ENCODE measurements at regions not wholly inside any gene's neighbourhood (a gene's known extent, or its start where the extent isn't known, plus 50 kb on each side); places are given as distances from the start of the nearest gene placed in this dataset.

GRCh38 chr16:5416013-5416412 is 318.4 kb upstream of the EEF2KMT start:
- intact Hi-C loops (cut with micrococcal nuclease) = no loop called here
- Histone ChIP-seq H3K4me3 (ENCODE audit: low read length) (no peak overlapping the region), H3K9me2 (replicated peaks; ENCODE audit: low read length) (no peaks in the 10 kb centered on the region), H3K36me3 (ENCODE audit: low read depth, low read length) (no peaks in the 10 kb centered on the region), H2AFZ (ENCODE audit: low read length) (no peak overlapping the region), H3F3A (ENCODE audit: low read length, unreplicated experiment) (no peaks in the 10 kb centered on the region), H3K27ac (ENCODE audit: low read length) (no peak overlapping the region), H3K27me3 (ENCODE audit: low read length) (no peaks in the 10 kb centered on the region), H4K20me1 (ENCODE audit: low read length) (no peaks in the 10 kb centered on the region), H3K79me2 (ENCODE audit: low read length) (no peaks in the 10 kb centered on the region), H3K9me3 (ENCODE audit: low read length) (no peaks in the 10 kb centered on the region), H3K4me2 (ENCODE audit: low read length) (no peak overlapping the region), H3K9ac (ENCODE audit: low read length) (no peak overlapping the region), H3K4me1 (ENCODE audit: insufficient read depth, low read length) (no peaks in the 10 kb centered on the region)
- POLR2A ChIA-PET (ENCODE audit: unreplicated experiment) = no interaction called here
- DNase-seq = no peak
- no TSS peak for BruUV-seq (replicated peaks)
- ATAC-seq = no peak
- TF ChIP-seq CTCF (conservative IDR thresholded peaks at IDR 0.05; ENCODE audit: low read depth, low read length) (no peak), EZH2 (IDR thresholded peaks at IDR 0.05; ENCODE audit: low read length, unreplicated experiment) (no peak), EZH2phosphoT487 (IDR thresholded peaks at IDR 0.05; ENCODE audit: borderline replicate concordance, low read length) (no peak)
- CTCF ChIA-PET = no interaction called here

- Histone ChIP-seq H3F3A (ENCODE audit: low read length, unreplicated experiment) (no peaks in the 10 kb centered on the region), H3K9me2 (replicated peaks; ENCODE audit: low read length) (no peaks in the 10 kb centered on the region), H3K79me2 (ENCODE audit: low read length) (no peaks in the 10 kb centered on the region), H3K9me3 (ENCODE audit: low read length) (no peaks in the 10 kb centered on the region), H2AFZ (ENCODE audit: low read length) (no peak overlapping the region), H3K4me3 (ENCODE audit: low read length) (no peak overlapping the region), H3K4me2 (ENCODE audit: low read length) (no peak overlapping the region), H3K9ac (ENCODE audit: low read length) (no peak overlapping the region), H3K4me1 (ENCODE audit: insufficient read depth, low read length) (no peaks in the 10 kb centered on the region), H3K27ac (ENCODE audit: low read length) (no peak overlapping the region), H4K20me1 (ENCODE audit: low read length) (no peaks in the 10 kb centered on the region), H3K36me3 (ENCODE audit: low read depth, low read length) (no peaks in the 10 kb centered on the region), H3K27me3 (ENCODE audit: low read length) (no peaks in the 10 kb centered on the region)
- ATAC-seq (no peak), DNase-seq (no peak)
- ChIA-PET POLR2A (ENCODE audit: unreplicated experiment) (no interaction called here), CTCF (no interaction called here)
- BruUV-seq (replicated peaks) = no TSS peak
- intact Hi-C loops (cut with micrococcal nuclease) = no loop called here
- TF ChIP-seq EZH2phosphoT487 (IDR thresholded peaks at IDR 0.05; ENCODE audit: borderline replicate concordance, low read length) = no peak
- no peak for TF ChIP-seq CTCF (conservative IDR thresholded peaks at IDR 0.05; ENCODE audit: low read depth, low read length)
- TF ChIP-seq EZH2 (IDR thresholded peaks at IDR 0.05; ENCODE audit: low read length, unreplicated experiment) = no peak
Measured at GRCh38 chr16:5415123-5415522, 317.5 kb upstream of the EEF2KMT start.

GRCh38 chr16:5412731-5413130 is 315.1 kb upstream of the EEF2KMT start:
- Histone ChIP-seq H3K27ac (ENCODE audit: low read length) (no peak overlapping the region), H3K36me3 (ENCODE audit: low read depth, low read length) (no peaks in the 10 kb centered on the region), H3K4me1 (ENCODE audit: insufficient read depth, low read length) (no peaks in the 10 kb centered on the region), H3K4me2 (ENCODE audit: low read length) (no peak overlapping the region), H3F3A (ENCODE audit: low read length, unreplicated experiment) (no peaks in the 10 kb centered on the region), H2AFZ (ENCODE audit: low read length) (no peak overlapping the region), H3K9me2 (replicated peaks; ENCODE audit: low read length) (no peaks in the 10 kb centered on the region), H3K9ac (ENCODE audit: low read length) (no peak overlapping the region), H4K20me1 (ENCODE audit: low read length) (no peaks in the 10 kb centered on the region), H3K9me3 (ENCODE audit: low read length) (no peaks in the 10 kb centered on the region), H3K4me3 (ENCODE audit: low read length) (no peak overlapping the region), H3K79me2 (ENCODE audit: low read length) (no peaks in the 10 kb centered on the region), H3K27me3 (ENCODE audit: low read length) (no peaks in the 10 kb centered on the region)
- POLR2A ChIA-PET (ENCODE audit: unreplicated experiment) = no interaction called here
- CTCF ChIA-PET = no interaction called here
- BruUV-seq (replicated peaks) = no TSS peak
- intact Hi-C loops (cut with micrococcal nuclease) = no loop called here
- no peak for ATAC-seq
- no peak for DNase-seq
- TF ChIP-seq EZH2 (IDR thresholded peaks at IDR 0.05; ENCODE audit: low read length, unreplicated experiment) = no peak
- TF ChIP-seq CTCF (conservative IDR thresholded peaks at IDR 0.05; ENCODE audit: low read depth, low read length) = no peak
- no peak for TF ChIP-seq EZH2phosphoT487 (IDR thresholded peaks at IDR 0.05; ENCODE audit: borderline replicate concordance, low read length)
